Transverse colon (tissue), 4 donors: ENCODE measurements at regions not wholly inside any gene's neighbourhood (a gene's known extent, or its start where the extent isn't known, plus 50 kb on each side); places are given as distances from the start of the nearest gene placed in this dataset.

ENCODE experiments used
- CTCF ChIP-seq, 5 experiments: fragments of 200-600 bp in 3 of 5; fragments of 450-650 bp in 2 of 5; sonication (generic) in 3 of 5; IDR thresholded peaks; 1 replicate in 2 of 5; 2 replicates in 3 of 5; pipeline ENCODE4 v1.5.1; 2016 to 2017; ENCODE audit warnings: antibody characterized with exemption in 5 of 5, inconsistent platforms in 3 of 5, mild to moderate bottlenecking in 2 of 5, moderate library complexity in 1 of 5
- POLR2A ChIP-seq: fragments of 450-650 bp; IDR thresholded peaks from one replicate; pipeline ENCODE4 v1.6.1; 2016; ENCODE audit warnings: antibody characterized with exemption, mild to moderate bottlenecking, moderate library complexity
- POLR2AphosphoS5 ChIP-seq, 3 donors: sonication (generic); formaldehyde crosslinking; IDR thresholded peaks; one replicate each; pipeline ENCODE4 v1.6.1; 2016; ENCODE audit warnings: antibody characterized with exemption in 3 of 3

- TF ChIP-seq CTCF (IDR thresholded peaks at IDR 0.05) (no peak), POLR2AphosphoS5 (IDR thresholded peaks at IDR 0.05) (no peak), POLR2A (no peak)
Observed at GRCh38 chr3:34408088-34408487, 609.7 kb downstream of the PDCD6IP start.
